Esophagus squamous epithelium (tissue), 5 donors: ENCODE measurements at regions not wholly inside any gene's neighbourhood (a gene's known extent, or its start where the extent isn't known, plus 50 kb on each side); places are given as distances from the start of the nearest gene placed in this dataset.

Experiments used
- DNase-seq: peaks from one replicate; lab custom pipeline; 2025; lab: John Stamatoyannopoulos, UW
- H3K27ac ChIP-seq, 4 donors: fragments of 200-600 bp; sonication (generic); one replicate each; pipeline ENCODE4 v1.5.1; 2016 to 2019; ENCODE audit warnings: mild to moderate bottlenecking in 1 of 4
- H3K27me3 ChIP-seq, 4 donors: fragments of 200-600 bp; sonication (generic); 1 replicate in 3 of 4; 2 replicates in 1 of 4; pipeline versions ENCODE4 v1.5.1 to v1.6.0; 2017 to 2021; ENCODE audit warnings: antibody characterized with exemption in 1 of 4
- H3K36me3 ChIP-seq, 3 donors: fragments of 200-600 bp; sonication (generic); one replicate each; pipeline ENCODE4 v1.5.1; 2016 to 2019
- H3K4me1 ChIP-seq, 3 donors: fragments of 200-600 bp; sonication (generic); one replicate each; pipeline ENCODE4 v1.5.1; 2017 to 2019
- H3K4me3 ChIP-seq, 4 donors: fragments of 200-600 bp; sonication (generic); 1 replicate in 3 of 4; 2 replicates in 1 of 4; pipeline ENCODE4 v1.5.1; 2016 to 2019; ENCODE audit warnings: mild to moderate bottlenecking in 2 of 4, moderate library complexity in 1 of 4
- H3K9me3 ChIP-seq, 3 donors: fragments of 200-600 bp; sonication (generic); one replicate each; pipeline ENCODE4 v1.5.1; 2016 to 2019
- CTCF ChIP-seq, 6 experiments: fragments of 450-650 bp in 4 of 6; fragments of 200-600 bp in 2 of 6; sonication (generic) in 2 of 6; IDR thresholded peaks; one replicate each; pipeline ENCODE4 v1.5.1; 2016 to 2019; ENCODE audit warnings: antibody characterized with exemption in 6 of 6, mild to moderate bottlenecking in 4 of 6, moderate library complexity in 4 of 6
- POLR2A ChIP-seq, 4 donors: fragments of 450-650 bp; IDR thresholded peaks; one replicate each; pipeline ENCODE4 v1.6.1; 2017; ENCODE audit warnings: antibody characterized with exemption in 4 of 4, mild to moderate bottlenecking in 4 of 4, moderate library complexity in 3 of 4
- WGBS, 2 donors: methylation state at CpG; one replicate each; pipeline ENCODE4 v1.1.5; 2018; 5-methylcytosine and 5-hydroxymethylcytosine counted together
- intact Hi-C: fragments of 100-400 bp; cut with DNase I; formaldehyde crosslinking; loops from one replicate; pipeline ENCODE4 v1.15.0; 2022
- donor health status: DM: yes; HTN: yes; CAD: no.

- WGBS, 2 donors: 31 to 43% methylated on average over 7 of the region's 7 CpGs
- H3K9me3 ChIP-seq: no peaks in the 10 kb centered on the region
- H3K4me1 ChIP-seq: no peaks in the 10 kb centered on the region
- intact Hi-C loops: no loop called here
- H3K27ac ChIP-seq: no peak overlapping the region
- H3K4me3 ChIP-seq: no peak overlapping the region
- H3K36me3 ChIP-seq: no peaks in the 10 kb centered on the region
- H3K27me3 ChIP-seq: no peaks in the 10 kb centered on the region
- TF ChIP-seq POLR2A (IDR thresholded peaks at IDR 0.05): no peak
- TF ChIP-seq CTCF (IDR thresholded peaks at IDR 0.05): no peak
- no peak for DNase-seq
Measured at GRCh38 chr5:26761045-26761444, 277.3 kb downstream of the CDH9 start.

GRCh38 chr5:26757941-26758340 is 280.4 kb downstream of the CDH9 start:
- DNase-seq: no peak
- 41 to 52% methylated on average over 2 of the region's 2 CpGs for WGBS, 2 donors
- Histone ChIP-seq H3K4me3 (no peak overlapping the region), H3K27me3 (no peaks in the 10 kb centered on the region), H3K27ac (no peak overlapping the region), H3K4me1 (no peaks in the 10 kb centered on the region), H3K9me3 (no peaks in the 10 kb centered on the region), H3K36me3 (no peaks in the 10 kb centered on the region)
- intact Hi-C loops: no loop called here
- no peak for TF ChIP-seq POLR2A (IDR thresholded peaks at IDR 0.05)
- no peak for TF ChIP-seq CTCF (IDR thresholded peaks at IDR 0.05)

- DNase-seq: no peak
Measured at GRCh38 chr5:26749829-26750228, 288.6 kb downstream of the CDH9 start.

GRCh38 chr5:26740182-26740581 is 298.2 kb downstream of the CDH9 start:
- no peak for TF ChIP-seq POLR2A (IDR thresholded peaks at IDR 0.05)
- no peak for TF ChIP-seq CTCF (IDR thresholded peaks at IDR 0.05)
- Histone ChIP-seq H3K27ac (no peak overlapping the region), H3K4me1 (no peaks in the 10 kb centered on the region), H3K9me3 (peaks cover 0 to 9% (median 0%) of the 10 kb centered on the region in 3 donors), H3K27me3 (no peaks in the 10 kb centered on the region), H3K4me3 (no peak overlapping the region), H3K36me3 (no peaks in the 10 kb centered on the region)
- intact Hi-C loops: no loop called here
- DNase-seq: no peak

More at GRCh38 chr5:26749829-26750228, 288.6 kb downstream of the CDH9 start:
- TF ChIP-seq POLR2A (IDR thresholded peaks at IDR 0.05) (no peak), CTCF (IDR thresholded peaks at IDR 0.05) (no peak)
- Histone ChIP-seq H3K4me3 (no peak overlapping the region), H3K27ac (no peak overlapping the region), H3K36me3 (no peaks in the 10 kb centered on the region), H3K9me3 (no peaks in the 10 kb centered on the region), H3K4me1 (no peaks in the 10 kb centered on the region), H3K27me3 (no peaks in the 10 kb centered on the region)
- intact Hi-C loops: no loop called here
- WGBS, 2 donors: 23 to 28% methylated on average over 1 of the region's 1 CpG

GRCh38 chr5:26737348-26738265 is 300.8 kb downstream of the CDH9 start:
- H3K4me1 ChIP-seq: no peaks in the 10 kb centered on the region
- WGBS, 2 donors: 53 to 63% methylated on average over 1 of the region's 1 CpG
- peaks cover 0 to 5% (median 0%) of the 10 kb centered on the region in 3 donors for H3K9me3 ChIP-seq
- no peak for TF ChIP-seq POLR2A (IDR thresholded peaks at IDR 0.05)
- TF ChIP-seq CTCF (IDR thresholded peaks at IDR 0.05): no peak
- no peak for DNase-seq
- no peaks in the 10 kb centered on the region for H3K27me3 ChIP-seq
- no peak overlapping the region for H3K4me3 ChIP-seq
- intact Hi-C loops: no loop called here
- no peaks in the 10 kb centered on the region for H3K36me3 ChIP-seq
- no peak overlapping the region for H3K27ac ChIP-seq
